AG20443 (cell line): ENCODE measurements at regions not wholly inside any gene's neighbourhood (a gene's known extent, or its start where the extent isn't known, plus 50 kb on each side); places are given as distances from the start of the nearest gene placed in this dataset.

Experiments used
- DNase-seq: peaks from one replicate; pipeline ENCODE4 v3.0.0; 2012; ENCODE audit warnings: low spot score, mixed read lengths

GRCh38 chr2:18379870-18380269 lies 180.6 kb downstream of the RDH14 start:
- no peak for DNase-seq

- peak; percentile 69 for DNase-seq
Observed at GRCh38 chr2:18378020-18378653, 182.3 kb downstream of the RDH14 start.

- no peak for DNase-seq
Observed at GRCh38 chr2:18376936-18377335, 183.5 kb downstream of the RDH14 start.

- DNase-seq: no peak
Observed at GRCh38 chr2:18373664-18374063, 186.8 kb downstream of the RDH14 start.

GRCh38 chr2:18373081-18373480 lies 187.4 kb downstream of the RDH14 start:
- no peak for DNase-seq

- DNase-seq: no peak
Observed at GRCh38 chr2:18372641-18373040, 187.8 kb downstream of the RDH14 start.

- DNase-seq: peak; percentile 20
Observed at GRCh38 chr2:18369760-18370159, 190.7 kb downstream of the RDH14 start.

- no peak for DNase-seq
Observed at GRCh38 chr2:18368008-18368407, 192.4 kb downstream of the RDH14 start.

- DNase-seq: no peak
Observed at GRCh38 chr2:18365342-18365741, 195.1 kb downstream of the RDH14 start.

- no peak for DNase-seq
Observed at GRCh38 chr2:18363348-18363747, 197.1 kb downstream of the RDH14 start.

- peak; percentile 17 for DNase-seq
Observed at GRCh38 chr2:18362696-18363095, 197.8 kb downstream of the RDH14 start.

- no peak for DNase-seq
Observed at GRCh38 chr2:18357537-18357936, 202.9 kb downstream of the RDH14 start.

GRCh38 chr2:18356676-18357075 lies 203.8 kb downstream of the RDH14 start:
- DNase-seq: no peak

GRCh38 chr2:18349421-18349820 lies 211.0 kb downstream of the RDH14 start:
- no peak for DNase-seq

- DNase-seq: no peak
Observed at GRCh38 chr2:18346874-18347273, 213.6 kb downstream of the RDH14 start.

GRCh38 chr2:18346344-18346743 lies 214.1 kb downstream of the RDH14 start:
- no peak for DNase-seq

GRCh38 chr2:18345848-18346247 lies 214.6 kb downstream of the RDH14 start:
- DNase-seq: no peak

GRCh38 chr2:18342901-18343300 lies 217.6 kb downstream of the RDH14 start:
- no peak for DNase-seq

GRCh38 chr2:18339326-18339725 lies 221.1 kb downstream of the RDH14 start:
- DNase-seq: no peak

GRCh38 chr2:18336975-18337374 lies 223.5 kb downstream of the RDH14 start:
- DNase-seq: no peak

GRCh38 chr2:18332477-18332876 lies 228.0 kb downstream of the RDH14 start:
- no peak for DNase-seq

GRCh38 chr2:18325118-18325517 lies 235.3 kb downstream of the RDH14 start:
- DNase-seq: no peak

GRCh38 chr2:18319987-18320386 lies 240.5 kb downstream of the RDH14 start:
- no peak for DNase-seq

GRCh38 chr2:18317017-18317416 lies 243.4 kb downstream of the RDH14 start:
- DNase-seq: no peak

- DNase-seq: no peak
Observed at GRCh38 chr2:18312818-18313217, 247.6 kb downstream of the RDH14 start.
